Fibroblast of skin of scalp (primary cell): ENCODE measurements at regions not wholly inside any gene's neighbourhood (a gene's known extent, or its start where the extent isn't known, plus 50 kb on each side); places are given as distances from the start of the nearest gene placed in this dataset.

Source experiments
- DNase-seq: peaks from one replicate; pipeline ENCODE4 v3.0.0-alpha.2; 2013

GRCh38 chr3:16658004-16658924, 53.0 kb upstream of the DAZL start:
- no peak for DNase-seq

DNA sequence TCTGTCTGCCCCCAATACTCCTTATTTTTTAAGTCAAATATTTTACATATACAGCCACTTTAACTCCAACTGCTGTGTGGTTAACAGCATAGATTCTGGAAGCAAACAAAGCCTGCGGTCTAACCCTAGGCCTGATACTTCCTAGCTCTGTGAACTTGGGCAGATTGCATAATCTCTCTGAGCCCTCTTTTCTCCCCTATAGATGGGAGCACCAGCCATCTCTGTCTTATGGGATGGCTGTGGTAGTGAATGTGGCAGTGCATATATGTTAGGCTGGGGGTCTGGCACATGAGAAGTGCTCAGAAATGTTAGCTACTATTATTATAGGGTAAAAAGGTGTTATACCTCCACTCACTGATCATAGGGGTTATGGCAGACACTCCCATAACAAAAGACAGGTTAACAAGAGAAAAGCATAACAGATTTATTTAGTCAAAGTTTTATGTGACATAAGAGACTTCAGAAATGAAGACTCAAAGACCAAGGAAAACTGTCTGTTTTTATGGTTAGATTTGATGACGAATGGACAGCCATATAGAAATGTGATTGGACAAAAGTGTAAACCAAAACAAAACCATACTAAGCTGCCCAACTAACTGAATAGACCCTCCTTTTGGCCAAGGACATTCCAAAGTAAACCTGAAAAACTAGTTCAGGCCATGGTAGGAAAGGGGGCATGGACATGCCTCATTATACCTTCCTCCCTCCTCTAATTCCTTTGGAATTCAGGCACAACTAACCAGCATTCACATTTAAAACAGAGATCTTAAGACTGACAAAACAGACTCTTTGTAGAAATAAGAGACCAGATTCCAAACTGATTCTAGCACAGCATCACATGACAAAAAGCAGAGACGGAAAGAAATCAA, 53.9 kb upstream of the DAZL start:
- no peak for DNase-seq

GRCh38 chr3:16663854-16664712, 58.9 kb upstream of the DAZL start:
- DNase-seq: no peak

DNA sequence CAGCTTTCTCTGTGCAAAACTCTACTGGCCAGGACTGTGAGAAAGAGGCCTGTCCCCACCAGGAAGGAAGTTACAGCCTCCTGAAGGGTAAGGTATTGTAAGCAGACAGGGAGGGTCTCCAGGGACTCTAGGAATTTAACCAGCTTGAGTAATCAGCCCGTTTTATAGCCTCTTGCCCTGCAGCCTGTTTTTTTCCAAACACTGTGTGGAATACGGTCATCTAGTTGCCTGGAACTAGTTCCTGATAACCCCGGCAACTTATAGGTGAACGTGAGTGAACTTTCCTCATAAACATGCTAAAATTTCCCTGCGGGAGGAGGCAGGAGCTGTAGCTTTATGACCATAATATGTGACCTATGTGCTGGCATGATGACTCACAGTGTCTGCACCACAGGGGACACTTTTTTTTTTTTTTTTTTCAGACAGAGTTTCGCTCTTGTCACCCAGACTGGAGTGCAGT, 60.1 kb upstream of the DAZL start:
- DNase-seq: peak; percentile 79

DNA sequence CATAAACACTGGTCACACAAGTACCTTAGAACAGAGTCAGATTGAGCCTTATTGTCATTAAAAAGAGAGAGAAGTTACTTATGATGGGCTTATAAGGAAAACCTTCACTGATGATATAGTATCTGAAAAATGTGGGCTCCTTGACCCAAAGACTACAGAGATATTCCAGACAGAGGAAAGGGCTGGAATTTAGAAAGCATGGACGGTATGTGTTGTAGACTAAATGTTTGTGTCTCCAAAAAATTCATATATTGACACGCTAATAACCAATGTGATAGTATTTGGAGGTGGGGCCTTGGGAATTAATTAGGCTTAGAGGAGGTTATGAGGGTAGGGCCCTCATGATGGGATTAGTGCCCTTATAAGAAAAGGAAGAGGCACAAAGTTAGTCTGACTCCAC, 61.0 kb upstream of the DAZL start:
- DNase-seq: peak; percentile 49

GRCh38 chr3:16667633-16668032, 62.4 kb upstream of the DAZL start:
- no peak for DNase-seq

GRCh38 chr3:16668776-16669545, 63.7 kb upstream of the DAZL start:
- no peak for DNase-seq

- DNase-seq: no peak
Measured at GRCh38 chr3:16670191-16670590, 65.0 kb upstream of the DAZL start.

- no peak for DNase-seq
Measured at GRCh38 chr3:16671690-16672089, 66.5 kb upstream of the DAZL start.

- DNase-seq: no peak
Measured at GRCh38 chr3:16673530-16673929, 68.3 kb upstream of the DAZL start.

DNA sequence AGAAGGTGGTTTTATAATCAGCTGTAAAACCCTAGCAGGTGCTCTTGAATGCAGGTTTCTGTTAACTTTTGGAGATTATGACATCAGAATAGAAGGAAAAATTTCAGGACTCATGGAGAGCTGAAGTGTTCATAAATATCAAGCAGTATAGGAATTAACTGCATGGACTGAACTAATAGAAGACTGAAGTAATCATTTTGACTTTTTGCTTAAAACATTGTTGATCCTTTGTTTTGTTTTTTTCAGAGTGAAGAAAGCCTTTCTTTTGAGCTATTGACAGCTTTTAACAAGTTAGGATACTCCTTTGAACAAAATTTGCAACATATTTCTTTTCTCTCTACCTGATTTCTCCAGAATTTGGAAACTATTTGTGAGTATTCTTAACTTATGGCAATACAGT, 70.6 kb upstream of the DAZL start:
- no peak for DNase-seq

DNA sequence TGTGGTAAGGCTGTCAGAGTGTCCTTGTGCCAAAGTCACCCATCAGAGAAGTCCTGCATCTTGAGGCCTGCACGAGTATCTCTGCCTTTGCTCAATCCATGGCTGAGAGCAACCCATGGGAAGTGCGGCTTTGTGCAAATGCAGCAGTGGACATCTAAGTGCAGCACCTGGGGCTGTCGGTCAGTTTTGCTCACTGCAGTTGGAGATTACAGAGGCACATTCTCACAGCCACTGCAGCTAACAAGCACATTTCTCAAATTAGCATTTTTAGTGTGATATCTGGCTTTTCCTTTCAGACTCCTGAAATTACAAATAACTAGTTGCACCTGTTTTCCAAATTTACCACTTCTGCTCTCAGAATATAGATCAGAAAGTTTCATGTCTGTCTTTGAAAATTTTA, 81.5 kb upstream of the DAZL start:
- no peak for DNase-seq

- DNase-seq: no peak
Measured at GRCh38 chr3:16687221-16687620, 82.0 kb upstream of the DAZL start.

- DNase-seq: no peak
Measured at GRCh38 chr3:16692486-16693344, 87.5 kb upstream of the DAZL start.

- DNase-seq: no peak
Measured at GRCh38 chr3:16693820-16694219, 88.6 kb upstream of the DAZL start.

DNA sequence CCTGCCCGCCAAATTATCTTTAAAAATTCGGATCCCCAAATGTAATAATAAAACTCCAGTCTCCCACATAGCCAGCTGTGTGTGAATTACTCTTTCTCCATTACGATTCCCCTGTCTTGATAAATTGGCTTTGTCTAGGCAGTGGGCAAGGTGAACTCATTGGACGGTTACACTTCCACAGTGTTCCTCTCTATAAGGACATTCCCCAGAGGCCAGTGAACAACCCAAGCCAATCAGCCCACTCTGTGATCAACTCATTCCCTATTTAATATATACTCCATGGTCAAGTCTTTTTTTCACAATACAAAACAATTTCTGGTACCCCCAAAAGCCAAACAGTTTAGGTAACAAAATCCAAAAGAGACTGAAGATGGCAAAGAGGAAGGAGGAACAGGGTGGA, 90.5 kb upstream of the DAZL start:
- DNase-seq: no peak

- no peak for DNase-seq
Measured at GRCh38 chr3:16697443-16698147, 92.4 kb upstream of the DAZL start.

GRCh38 chr3:16700651-16701050, 95.4 kb upstream of the DAZL start:
- DNase-seq: no peak

DNA sequence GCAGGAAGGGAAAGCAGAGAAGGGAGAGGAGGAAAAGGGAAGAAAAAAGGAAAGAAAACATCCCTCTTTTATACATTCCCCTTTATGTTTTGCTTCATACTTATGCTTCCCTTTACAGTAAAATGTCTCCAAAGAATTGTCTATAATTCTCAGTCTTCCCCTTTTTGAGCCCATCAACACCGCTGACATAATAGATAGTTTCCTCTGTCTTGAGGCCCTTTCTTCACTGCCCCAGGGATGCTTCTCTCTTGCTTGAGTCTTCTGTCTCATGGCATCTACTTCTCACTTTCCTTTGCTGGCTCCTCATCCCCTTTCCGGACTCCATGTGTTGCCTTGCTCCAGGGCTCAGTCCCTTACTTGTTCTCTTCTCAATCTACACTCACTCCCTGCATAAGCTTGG, 99.7 kb upstream of the DAZL start:
- no peak for DNase-seq

DNA sequence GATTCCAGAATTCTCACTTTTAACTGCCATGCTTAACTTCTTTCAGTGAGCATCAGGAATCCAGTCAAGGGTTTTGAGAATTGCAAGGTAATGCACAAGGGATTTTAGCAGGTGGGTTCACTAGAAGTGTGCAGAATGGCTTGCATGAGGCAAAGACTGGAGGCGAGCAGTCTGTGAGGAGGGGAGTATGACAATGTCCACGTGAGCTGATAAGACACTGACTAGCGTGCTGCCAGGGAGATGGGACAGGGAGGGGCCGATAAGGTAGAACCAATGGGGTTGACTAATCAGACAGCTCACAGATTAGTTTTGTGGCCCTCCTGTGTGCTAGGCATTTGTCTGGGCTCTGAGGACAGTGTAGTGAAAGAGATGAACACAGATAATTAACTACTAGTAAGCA, 102.0 kb upstream of the DAZL start:
- DNase-seq: no peak
